GM23248 (cell line): ENCODE measurements at regions not wholly inside any gene's neighbourhood (a gene's known extent, or its start where the extent isn't known, plus 50 kb on each side); places are given as distances from the start of the nearest gene placed in this dataset.

Experiments
- EZH2 ChIP-seq: fragments of 200-600 bp; sonication (generic); IDR thresholded peaks from 2 replicates; pipeline ENCODE4 v1.6.1; 2018; ENCODE audit warnings: antibody characterized with exemption, mild to moderate bottlenecking; ENCODE audit not compliant: insufficient read depth, poor library complexity, severe bottlenecking
- EZH2phosphoT487 ChIP-seq: fragments of 200-600 bp; sonication (generic); IDR thresholded peaks from 2 replicates; pipeline ENCODE4 v1.6.1; 2018; ENCODE audit warnings: antibody characterized with exemption, moderate library complexity, mild to moderate bottlenecking, low read depth; ENCODE audit not compliant: insufficient read depth

GRCh38 chr14:44847526-44848309 is 114.0 kb downstream of the KLHL28 start:
- TF ChIP-seq EZH2, result no peak
- TF ChIP-seq EZH2phosphoT487, result no peak
